HCT116 (cell line): ENCODE measurements at regions not wholly inside any gene's neighbourhood (a gene's known extent, or its start where the extent isn't known, plus 50 kb on each side); places are given as distances from the start of the nearest gene placed in this dataset.

Experiments used
- ATAC-seq: fragments of 200-7000 bp; cut with Tn5 transposase; 2 replicates; pipeline ENCODE4 v1.9.1; 2020; ENCODE audit warnings: mild to moderate bottlenecking, moderate library complexity
- BruUV-seq: library from RNA; stranded (reverse); fragments of 400-500 nt; replicated peaks from 2 replicates; lab custom pipeline; 2021; lab: Mats Ljungman, UMichigan
- CTCF ChIA-PET: fragments of 300-600 bp; sonication (Branson Sonifier 250); formaldehyde crosslinking; loops from one replicate; lab custom pipeline; 2021; ENCODE audit warnings: antibody characterized with exemption; lab: Charles Lee
- POLR2A ChIA-PET: fragments of 300-600, 350-600 bp; sonication (Branson Sonifier 250); formaldehyde crosslinking; loops from one replicate; lab custom pipeline; 2021; ENCODE audit warnings: antibody characterized with exemption; lab: Charles Lee
- RAD21 ChIA-PET, 2 experiments: fragments of 300-600 bp; sonication (Branson Sonifier 250); formaldehyde crosslinking; loops; one replicate each; lab custom pipeline; 2023; ENCODE audit warnings: low total read pairs in 2 of 2; ENCODE audit not compliant: uncharacterized antibody in 2 of 2, unreplicated experiment in 2 of 2, low non-redundant PET in 1 of 2; lab: Charles Lee
- DNase-seq: peaks from one replicate; pipeline ENCODE4 v3.0.0-alpha.2; 2010; ENCODE audit warnings: low read depth, low spot score
- H2AFZ ChIP-seq: fragments of 200-600 bp; shearing (Covaris generic), sonication (generic); 2 replicates; pipeline ENCODE4 v1.6.1; 2017; ENCODE audit warnings: low read depth, mixed run types, mixed read lengths, antibody characterized with exemption, low read length; ENCODE audit not compliant: poor library complexity, severe bottlenecking
- H3K27ac ChIP-seq: 2 replicates; pipeline ENCODE4 v1.5.1; 2012; ENCODE audit warnings: low read depth, low read length
- H3K27me3 ChIP-seq: fragments of 200-600 bp; sonication (generic); 2 replicates; pipeline ENCODE4 v1.6.1; 2016; ENCODE audit warnings: mixed run types, low read length, mixed read lengths; ENCODE audit not compliant: insufficient read depth
- H3K36me3 ChIP-seq, 2 experiments: fragments of 200-500 bp in 1 of 2; fragments of 200-600 bp in 1 of 2; sonication (Bioruptor generic) in 1 of 2; sonication (generic) in 1 of 2; 2 replicates each; pipeline versions ENCODE4 v1.5.1 to v1.6.1; 2014 to 2016; ENCODE audit warnings: low read length in 2 of 2, inconsistent platforms in 1 of 2, mixed read lengths in 1 of 2, mixed run types in 1 of 2; ENCODE audit not compliant: insufficient read depth in 2 of 2, control insufficient read depth in 1 of 2
- H3K4me1 ChIP-seq, 2 experiments: fragments of 200-600 bp in 1 of 2; sonication (generic) in 1 of 2; 2 replicates each; pipeline versions ENCODE4 v1.5.1 to v1.6.1; 2012 to 2017; ENCODE audit warnings: low read length in 2 of 2, inconsistent platforms in 1 of 2, mild to moderate bottlenecking in 1 of 2, mixed read lengths in 1 of 2, mixed run types in 1 of 2, moderate library complexity in 1 of 2; ENCODE audit not compliant: insufficient read depth in 2 of 2, control insufficient read depth in 1 of 2
- H3K4me2 ChIP-seq: fragments of 200-600 bp; sonication (generic); 2 replicates; pipeline ENCODE4 v1.6.1; 2017; ENCODE audit warnings: mixed run types, low read length, mixed read lengths
- H3K4me3 ChIP-seq, 2 experiments: fragments of 200-600 bp in 1 of 2; sonication (generic) in 1 of 2; replicated peaks in 1 of 2; 2 replicates each; pipeline ENCODE4 v1.5.1; 2011 to 2016; ENCODE audit warnings: low read length in 2 of 2, control low read depth in 1 of 2, low read depth in 1 of 2, mild to moderate bottlenecking in 1 of 2, mixed read lengths in 1 of 2, mixed run types in 1 of 2
- H3K79me2 ChIP-seq: fragments of 200-600 bp; sonication (generic); 2 replicates; pipeline ENCODE4 v1.6.1; 2017; ENCODE audit warnings: mild to moderate bottlenecking, mixed run types, low read length, moderate library complexity, mixed read lengths; ENCODE audit not compliant: insufficient read depth
- H3K9ac ChIP-seq: fragments of 200-600 bp; sonication (generic); 2 replicates; pipeline ENCODE4 v1.6.1; 2016; ENCODE audit warnings: low read length, mixed read lengths
- H3K9me2 ChIP-seq: fragments of 200-600 bp; sonication (generic), shearing (Covaris generic); 2 replicates; pipeline ENCODE4 v1.6.1; 2017; ENCODE audit warnings: mixed run types, mild to moderate bottlenecking, moderate library complexity; ENCODE audit not compliant: insufficient read depth
- H3K9me3 ChIP-seq, 2 experiments: fragments of 200-500 bp in 1 of 2; fragments of 200-600 bp in 1 of 2; sonication (Bioruptor generic) in 1 of 2; sonication (generic) in 1 of 2; 2 replicates each; pipeline ENCODE4 v1.6.1; 2014 to 2017; ENCODE audit warnings: low read length in 2 of 2, mixed read lengths in 2 of 2, inconsistent platforms in 1 of 2, low read depth in 1 of 2, mild to moderate bottlenecking in 1 of 2, mixed run types in 1 of 2, moderate library complexity in 1 of 2; ENCODE audit not compliant: control insufficient read depth in 1 of 2, insufficient read depth in 1 of 2
- H4K20me1 ChIP-seq: fragments of 200-600 bp; sonication (generic), shearing (Covaris generic); 2 replicates; pipeline ENCODE4 v1.6.1; 2017; ENCODE audit warnings: mixed run types, mild to moderate bottlenecking, moderate library complexity; ENCODE audit not compliant: insufficient read depth
- JUND ChIP-seq: IDR thresholded peaks from 2 replicates; pipeline ENCODE4 v1.6.1; 2012
- POLR2A ChIP-seq: IDR thresholded peaks from 2 replicates; pipeline ENCODE4 v1.7.0; 2011; ENCODE audit warnings: borderline replicate concordance; ENCODE audit not compliant: insufficient read depth, insufficient read length; ENCODE audit errors: extremely low read depth
- REST ChIP-seq: IDR thresholded peaks from 2 replicates; pipeline ENCODE4 v1.6.1; 2012; ENCODE audit warnings: low read depth
- SIN3A ChIP-seq: IDR thresholded peaks from 2 replicates; pipeline ENCODE4 v1.6.1; 2012; ENCODE audit warnings: low read depth
- SRF ChIP-seq: IDR thresholded peaks from 2 replicates; pipeline ENCODE4 v1.6.1; 2012; ENCODE audit warnings: low read depth
- TCF7L2 ChIP-seq: IDR thresholded peaks from 2 replicates; pipeline ENCODE4 v1.7.0; 2011; ENCODE audit warnings: borderline replicate concordance, inconsistent platforms; ENCODE audit not compliant: insufficient read depth, insufficient read length; ENCODE audit errors: extremely low read depth
- YY1 ChIP-seq: IDR thresholded peaks from 2 replicates; pipeline ENCODE4 v1.6.1; 2011; ENCODE audit warnings: low read length, low read depth, moderate library complexity, mild to moderate bottlenecking; ENCODE audit not compliant: insufficient replicate concordance; ENCODE audit errors: extremely low read depth
- ZBTB33 ChIP-seq: IDR thresholded peaks from 2 replicates; pipeline ENCODE4 v1.6.1; 2011; ENCODE audit warnings: mild to moderate bottlenecking, low read length, moderate library complexity; ENCODE audit not compliant: insufficient replicate concordance; ENCODE audit errors: extremely low read depth
- ZNF274 ChIP-seq: fragments of 200-500 bp; sonication (Bioruptor generic); IDR thresholded peaks from 2 replicates; pipeline ENCODE4 v1.6.1; 2014; ENCODE audit warnings: mild to moderate bottlenecking, low read depth, low read length, inconsistent platforms
- intact Hi-C: fragments of 100-400 bp; cut with micrococcal nuclease; formaldehyde crosslinking; loops from 2 replicates; pipeline ENCODE4 v1.10.0; 2022

GRCh38 chr2:176744146-176744545 is 468.4 kb upstream of the HNRNPA3 start:
- no peak for TF ChIP-seq POLR2A
- TF ChIP-seq ZBTB33, result no peak
- no peak for TF ChIP-seq JUND
- no peak for TF ChIP-seq YY1
- no peak for TF ChIP-seq REST
- no peak for TF ChIP-seq SIN3A
- TF ChIP-seq ZNF274, result no peak
- TF ChIP-seq SRF, result no peak
- no peak for TF ChIP-seq TCF7L2
- no peaks in the 10 kb centered on the region for H3K79me2 ChIP-seq
- H3K9me2 ChIP-seq, result no peaks in the 10 kb centered on the region
- POLR2A ChIA-PET, result no interaction called here
- RAD21 ChIA-PET, result no interaction called here
- CTCF ChIA-PET, result no interaction called here
- H4K20me1 ChIP-seq, result no peaks in the 10 kb centered on the region
- intact Hi-C loops, result no loop called here
- no peaks in the 10 kb centered on the region for H3K4me1 ChIP-seq
- ATAC-seq (no peak), DNase-seq (no peak)
- peaks cover 35% of the 10 kb centered on the region for H3K27me3 ChIP-seq
- H3K9me3 ChIP-seq, result no peaks in the 10 kb centered on the region
- no peaks in the 10 kb centered on the region for H3K36me3 ChIP-seq
- no peak overlapping the region for H3K9ac ChIP-seq
- H3K27ac ChIP-seq, result no peak overlapping the region
- H2AFZ ChIP-seq, result no peak overlapping the region
- BruUV-seq, result no TSS peak
- no peak overlapping the region for H3K4me2 ChIP-seq
- no peak overlapping the region for H3K4me3 ChIP-seq
